SK-N-MC (cell line): ENCODE measurements at regions not wholly inside any gene's neighbourhood (a gene's known extent, or its start where the extent isn't known, plus 50 kb on each side); places are given as distances from the start of the nearest gene placed in this dataset.

Experiments
- EZH2 ChIP-seq: fragments of 200-600 bp; sonication (generic); IDR thresholded peaks from one replicate; pipeline ENCODE4 v1.6.1; 2017; ENCODE audit warnings: antibody characterized with exemption
- POLR2AphosphoS5 ChIP-seq: IDR thresholded peaks from 2 replicates; pipeline ENCODE4 v1.6.1; 2012; ENCODE audit warnings: mild to moderate bottlenecking, low read depth, low read length, borderline replicate concordance

DNA sequence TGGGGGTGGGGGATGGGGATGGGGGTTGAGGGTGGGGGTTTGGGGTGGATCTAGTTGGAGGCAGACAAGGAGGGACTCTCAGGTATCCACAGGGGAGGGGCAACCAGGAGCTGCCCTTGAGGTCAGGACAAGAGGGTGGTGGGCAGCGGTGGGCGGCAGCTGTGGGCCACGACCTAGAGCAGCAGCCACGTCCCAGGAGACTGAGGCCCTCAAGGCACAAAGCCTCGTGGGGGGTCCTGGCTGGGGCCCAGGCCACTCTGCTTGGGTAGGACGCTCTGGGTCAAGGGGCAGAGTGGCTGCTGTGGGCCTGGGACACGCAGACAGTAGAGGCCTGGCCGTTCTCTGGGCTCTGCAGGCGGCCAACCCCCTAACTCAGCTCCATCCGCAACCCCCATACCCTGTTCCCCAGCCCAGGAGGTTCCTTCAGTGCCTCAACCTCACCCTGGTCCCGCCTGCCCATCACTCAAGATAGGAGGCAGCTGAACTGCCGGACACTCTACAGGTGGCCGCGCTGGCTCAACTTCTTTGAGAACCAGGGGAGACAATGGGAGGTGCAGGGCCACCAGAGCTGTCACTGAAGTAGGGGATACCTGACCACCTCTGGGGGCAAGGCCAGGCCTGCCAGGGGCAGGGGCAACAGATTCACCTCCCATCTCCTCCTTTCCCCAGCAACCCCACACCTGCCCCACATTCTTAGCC is 75.6 kb downstream of the ENGASE start:
- TF ChIP-seq POLR2AphosphoS5, result no peak
- no peak for TF ChIP-seq EZH2
